ENCODE measurements at regions not wholly inside any gene's neighbourhood (a gene's known extent, or its start where the extent isn't known, plus 50 kb on each side); places are given as distances from the start of the nearest gene placed in this dataset.

DNA sequence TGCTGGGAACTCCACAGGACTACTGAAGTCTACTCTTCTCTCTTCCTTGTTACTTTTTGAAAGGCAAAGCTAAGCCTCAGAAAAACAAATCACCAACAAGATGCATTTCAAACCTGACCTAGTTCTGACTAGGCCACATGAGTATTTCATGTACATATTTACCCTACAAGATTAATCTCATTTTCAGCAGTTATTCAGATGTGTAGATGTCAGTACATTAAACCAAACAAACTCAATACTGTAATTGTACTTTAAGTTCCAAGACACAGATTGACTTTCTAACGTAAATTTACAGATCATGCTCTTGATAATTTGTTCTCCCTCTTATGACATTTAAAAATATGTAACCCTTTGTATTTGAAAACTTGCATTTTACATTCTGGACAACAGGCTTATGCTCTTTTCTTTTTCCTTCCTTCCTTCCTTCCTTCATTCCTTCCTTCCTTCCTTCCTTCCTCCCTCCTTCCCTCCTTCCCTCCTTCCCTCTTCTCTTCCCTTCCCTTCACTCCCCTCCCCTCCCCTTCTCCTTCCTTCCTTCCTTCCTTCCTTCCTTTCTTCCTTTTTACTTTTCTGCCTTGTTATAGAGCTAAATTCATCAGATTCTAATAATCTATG lies 1653.4 kb downstream of the EFNA5 start:
- TF ChIP-seq, protein P1, sequence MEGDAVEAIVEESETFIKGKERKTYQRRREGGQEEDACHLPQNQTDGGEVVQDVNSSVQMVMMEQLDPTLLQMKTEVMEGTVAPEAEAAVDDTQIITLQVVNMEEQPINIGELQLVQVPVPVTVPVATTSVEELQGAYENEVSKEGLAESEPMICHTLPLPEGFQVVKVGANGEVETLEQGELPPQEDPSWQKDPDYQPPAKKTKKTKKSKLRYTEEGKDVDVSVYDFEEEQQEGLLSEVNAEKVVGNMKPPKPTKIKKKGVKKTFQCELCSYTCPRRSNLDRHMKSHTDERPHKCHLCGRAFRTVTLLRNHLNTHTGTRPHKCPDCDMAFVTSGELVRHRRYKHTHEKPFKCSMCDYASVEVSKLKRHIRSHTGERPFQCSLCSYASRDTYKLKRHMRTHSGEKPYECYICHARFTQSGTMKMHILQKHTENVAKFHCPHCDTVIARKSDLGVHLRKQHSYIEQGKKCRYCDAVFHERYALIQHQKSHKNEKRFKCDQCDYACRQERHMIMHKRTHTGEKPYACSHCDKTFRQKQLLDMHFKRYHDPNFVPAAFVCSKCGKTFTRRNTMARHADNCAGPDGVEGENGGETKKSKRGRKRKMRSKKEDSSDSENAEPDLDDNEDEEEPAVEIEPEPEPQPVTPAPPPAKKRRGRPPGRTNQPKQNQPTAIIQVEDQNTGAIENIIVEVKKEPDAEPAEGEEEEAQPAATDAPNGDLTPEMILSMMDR (IDR thresholded peaks at IDR 0.05): no peak
- TF ChIP-seq POLR2A (IDR thresholded peaks at IDR 0.05) (no peak), POLR2AphosphoS5 (IDR thresholded peaks at IDR 0.05) (no peak)
